ENCODE measurements at regions not wholly inside any gene's neighbourhood (a gene's known extent, or its start where the extent isn't known, plus 50 kb on each side); places are given as distances from the start of the nearest gene placed in this dataset.

GRCh38 chr1:117681093-117681900, 75.4 kb downstream of the TENT5C start (continued):
- TF ChIP-seq ZBTB11 (tag by site-specific recombination; conservative IDR thresholded peaks at IDR 0.05; ENCODE audit: low read depth), result no peak
- no peak for TF ChIP-seq BCL11B (tag by site-specific recombination; IDR thresholded peaks at IDR 0.05; ENCODE audit: low read depth)
- no peak for TF ChIP-seq ZNF354C (tag by site-specific recombination; IDR thresholded peaks at IDR 0.05; ENCODE audit: borderline replicate concordance, low read depth)
- no peak for TF ChIP-seq ZNF114 (tag by site-specific recombination; IDR thresholded peaks at IDR 0.05)
- TF ChIP-seq ZNF10 (tag by site-specific recombination; IDR thresholded peaks at IDR 0.05), result no peak
- no peak for TF ChIP-seq ZNF521 (tag by site-specific recombination; IDR thresholded peaks at IDR 0.05)
- no peak for TF ChIP-seq MYNN (tag by site-specific recombination; IDR thresholded peaks at IDR 0.05; ENCODE audit: borderline replicate concordance)
- TF ChIP-seq ZNF600 (tag by site-specific recombination; IDR thresholded peaks at IDR 0.05), result no peak
- no peak for TF ChIP-seq ZNF529 (tag by site-specific recombination; IDR thresholded peaks at IDR 0.05; ENCODE audit: insufficient replicate concordance)
- no peak for TF ChIP-seq OVOL3 (tag by site-specific recombination; IDR thresholded peaks at IDR 0.05)
- TF ChIP-seq ZNF677 (tag by site-specific recombination; IDR thresholded peaks at IDR 0.05), result no peak

- no peaks in the 10 kb centered on the region for H3K36me3 ChIP-seq (ENCODE audit: control insufficient read depth in 2 of 2, insufficient read depth in 1 of 2, low read length in 2 of 2)
- H3K9me3 ChIP-seq (ENCODE audit: control insufficient read depth, insufficient read depth, low read depth, low read length), result no peaks in the 10 kb centered on the region
- H3K4me3 ChIP-seq (ENCODE audit: low read depth, low read length), result no peak overlapping the region
- ChIA-PET CTCF (interaction anchor here (1.6 kb wide), 1 partner anchor 76 kb away, joined by 4 read pairs; no protein-coding TSS in a partner anchor), POLR2A (interaction anchor here (1.2 kb wide), 1 partner anchor 76 kb away, joined by 3 read pairs; the partner anchor contains the start of gene TENT5C)
- no peaks in the 10 kb centered on the region for H3K4me1 ChIP-seq (ENCODE audit: control insufficient read depth, insufficient read depth, low read length)
- TF ChIP-seq PRDM1 (tag by site-specific recombination; IDR thresholded peaks at IDR 0.05) (no peak), ZNF280D (tag by site-specific recombination; IDR thresholded peaks at IDR 0.05) (no peak), ZNF175 (tag by site-specific recombination; IDR thresholded peaks at IDR 0.05) (no peak), ZBTB7A (tag by site-specific recombination; IDR thresholded peaks at IDR 0.05; ENCODE audit: low read depth) (no peak), ZNF596 (tag by site-specific recombination; IDR thresholded peaks at IDR 0.05) (no peak), ZNF174 (tag by site-specific recombination; IDR thresholded peaks at IDR 0.05) (no peak), ZNF549 (tag by site-specific recombination; IDR thresholded peaks at IDR 0.05) (no peak), ZBTB21 (tag by site-specific recombination; IDR thresholded peaks at IDR 0.05) (no peak)
- H3K27ac ChIP-seq (ENCODE audit: extremely low read depth, low read depth, low read length), result no peak overlapping the region
Measured at GRCh38 chr1:117681901-117682250, 76.0 kb downstream of the TENT5C start.

Measured in HEK293 (cell line).